GM19467 (cell line): ENCODE measurements at regions not wholly inside any gene's neighbourhood (a gene's known extent, or its start where the extent isn't known, plus 50 kb on each side); places are given as distances from the start of the nearest gene placed in this dataset.
"Not testable (repeated sequence)": the region's sequence is repeated elsewhere in the genome, so short reads cannot be mapped to it uniquely, and the experiment has no call there.

Source experiments
- ATAC-seq: cut with Tn5 transposase; IDR thresholded peaks from one replicate; pipeline ENCODE4 v1.9.1; 2021; ENCODE audit warnings: mild to moderate bottlenecking, moderate library complexity; ENCODE audit not compliant: unreplicated experiment

DNA sequence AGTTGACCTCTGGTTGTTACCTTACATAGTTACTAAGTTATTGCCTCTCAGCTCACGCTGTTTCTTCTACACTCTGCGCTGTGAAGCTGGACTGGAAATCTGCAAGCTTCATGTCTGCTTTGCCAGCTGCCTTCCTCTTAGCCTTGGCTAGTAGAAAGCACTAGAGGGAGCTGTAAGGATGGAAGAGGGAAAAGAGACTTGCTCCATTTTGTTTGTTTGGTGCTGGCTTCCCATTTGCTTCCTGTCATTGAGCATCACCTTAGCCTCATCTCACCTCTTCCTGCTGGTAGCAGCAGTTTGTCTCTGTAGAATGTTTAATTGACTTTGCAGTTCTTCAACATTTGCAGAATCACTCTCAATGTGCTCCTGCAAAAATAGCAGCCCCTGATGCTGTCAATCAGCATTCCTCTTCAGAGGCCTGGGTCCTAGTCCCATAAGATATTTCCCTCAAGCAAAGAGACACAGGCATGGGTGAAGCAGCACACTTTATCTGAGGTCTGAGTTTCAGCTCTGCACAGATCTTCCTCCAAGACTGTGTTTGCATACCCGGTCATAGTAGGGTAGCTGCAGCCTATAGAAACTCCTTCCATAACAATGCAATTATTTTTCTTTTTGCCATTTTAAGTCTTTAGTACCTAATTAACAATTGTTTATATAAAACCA is 302.2 kb upstream of the EPHA7 start:
- ATAC-seq = no peak

DNA sequence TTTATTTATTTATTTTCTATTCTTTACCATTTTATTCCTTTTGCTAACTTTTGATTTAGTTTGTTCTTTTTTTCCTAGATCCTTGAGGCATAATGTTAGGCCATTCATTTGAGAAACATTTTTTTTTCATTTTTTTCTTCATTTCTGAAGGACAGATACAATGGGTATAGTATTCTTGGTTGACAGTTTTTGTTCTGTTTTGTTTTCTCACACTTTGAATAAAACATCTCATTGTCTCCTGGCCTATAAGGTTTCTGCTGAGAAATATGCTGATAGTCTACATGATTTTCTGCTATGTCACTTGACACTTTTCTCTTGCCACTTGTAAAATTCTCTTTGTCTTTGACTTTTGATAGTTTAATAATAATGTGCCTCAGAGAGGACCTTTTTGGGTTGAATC is 294.6 kb upstream of the EPHA7 start:
- ATAC-seq = no peak

- ATAC-seq = no peak
These were observed 284.1 kb upstream of the EPHA7 start for GRCh38 chr6:93703431-93703830.

DNA sequence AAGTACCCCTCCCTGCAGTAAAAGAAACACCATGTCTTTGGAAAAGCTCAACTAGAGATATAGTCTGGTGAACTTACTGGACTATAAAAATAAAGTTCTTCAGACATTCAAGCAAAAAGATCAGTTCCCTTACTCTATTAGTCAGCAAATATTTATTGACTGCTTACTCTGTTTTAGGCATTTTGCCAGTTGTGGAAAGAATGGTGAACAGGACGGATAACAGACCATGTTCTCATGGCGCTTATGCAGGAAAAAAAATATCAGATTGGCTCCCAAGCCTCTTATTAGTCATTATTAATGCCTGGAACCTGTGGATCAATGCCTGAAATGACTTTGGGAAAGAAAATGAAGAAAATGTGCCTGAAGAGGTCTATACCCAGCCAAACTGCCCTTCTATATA is 282.2 kb upstream of the EPHA7 start:
- no peak for ATAC-seq

GRCh38 chr6:93685494-93685893 is 266.1 kb upstream of the EPHA7 start:
- no peak for ATAC-seq

- no peak for ATAC-seq
These were observed 265.0 kb upstream of the EPHA7 start for GRCh38 chr6:93684339-93684738.

GRCh38 chr6:93679836-93680235 is 260.5 kb upstream of the EPHA7 start:
- ATAC-seq = no peak

DNA sequence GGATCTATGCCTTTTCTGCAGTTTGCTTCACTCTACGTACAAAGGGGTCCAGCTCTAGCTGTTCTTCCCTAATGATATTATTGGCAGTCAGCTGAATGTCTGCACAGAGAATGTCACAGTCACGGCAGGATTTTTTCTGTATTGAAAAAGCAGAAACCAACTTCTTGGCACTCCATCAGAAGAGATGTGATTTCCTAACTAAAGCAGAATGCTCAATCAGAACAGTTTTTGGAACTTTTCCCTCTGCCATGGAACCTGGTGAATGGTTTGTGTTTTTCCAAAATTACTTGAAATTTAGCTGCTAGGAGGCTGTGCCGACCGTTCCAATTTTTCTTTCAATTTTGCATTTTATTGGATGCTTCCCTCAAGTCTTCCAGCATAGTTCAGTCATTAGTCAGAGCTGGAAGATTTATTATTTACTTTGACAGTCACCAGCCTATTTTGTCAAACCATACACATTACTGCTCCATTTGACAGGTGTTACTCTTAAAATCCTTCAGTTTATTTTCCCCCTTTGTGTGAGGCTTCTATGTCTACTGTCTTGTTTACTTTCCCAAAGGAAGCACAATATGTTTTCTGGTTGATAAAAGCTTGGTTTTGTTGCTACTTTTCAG is 259.6 kb upstream of the EPHA7 start:
- no peak for ATAC-seq

DNA sequence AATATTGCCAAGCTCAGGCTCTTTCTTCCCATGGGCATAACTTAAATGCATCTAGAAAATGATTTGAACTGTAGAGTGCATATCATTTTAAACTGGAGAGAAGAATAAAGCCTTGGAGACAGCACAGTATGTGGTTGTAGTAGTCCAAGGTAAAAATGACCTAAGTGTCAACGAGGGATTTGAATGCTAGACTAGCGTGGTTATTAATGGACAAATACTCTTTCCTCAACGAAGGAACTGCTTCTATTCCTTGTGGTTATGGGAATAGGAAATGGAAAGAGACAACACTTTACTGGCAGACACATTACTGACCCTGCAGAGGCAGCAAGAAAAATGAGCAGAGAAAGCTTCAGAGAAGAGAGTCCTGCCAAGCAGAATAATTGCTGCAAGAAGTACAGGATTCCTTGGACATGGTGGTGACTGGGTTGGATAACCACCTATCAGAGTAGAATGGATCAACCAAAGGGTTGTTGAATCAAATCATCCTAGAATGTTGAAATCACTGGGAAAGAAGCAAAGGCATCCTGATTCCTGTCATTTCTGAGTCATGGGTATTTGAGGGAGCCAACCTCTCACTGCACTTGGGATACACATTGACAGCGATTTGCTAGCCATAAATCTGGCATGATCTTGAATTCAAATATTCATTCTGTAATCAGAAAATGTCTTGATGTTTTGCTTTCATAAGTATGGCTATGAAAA is 258.1 kb upstream of the EPHA7 start:
- no peak for ATAC-seq

DNA sequence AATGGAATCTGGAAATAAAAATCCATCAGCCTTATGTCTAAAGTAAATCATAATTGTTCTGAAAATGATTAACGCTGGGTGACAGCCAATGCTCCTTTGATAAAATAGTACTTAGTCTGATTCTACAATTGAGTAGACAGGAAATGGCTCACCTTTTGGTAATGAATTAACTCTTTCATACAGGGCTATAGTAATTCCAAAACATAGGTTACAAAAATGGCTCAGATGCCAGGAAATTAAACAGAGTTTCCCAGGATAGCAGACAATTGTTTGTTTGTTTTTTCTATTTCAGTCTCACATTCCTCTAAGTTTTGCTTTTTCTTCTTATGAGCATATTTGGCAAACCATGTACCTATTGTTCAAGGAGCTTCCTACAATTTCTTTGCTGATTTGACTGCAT is 257.2 kb upstream of the EPHA7 start:
- ATAC-seq = no peak

GRCh38 chr6:93675856-93676417 is 256.6 kb upstream of the EPHA7 start:
- no peak for ATAC-seq

GRCh38 chr6:93663111-93663510 is 243.8 kb upstream of the EPHA7 start:
- ATAC-seq = no peak

- ATAC-seq = no peak
These were observed 235.2 kb upstream of the EPHA7 start for GRCh38 chr6:93654548-93654947.

DNA sequence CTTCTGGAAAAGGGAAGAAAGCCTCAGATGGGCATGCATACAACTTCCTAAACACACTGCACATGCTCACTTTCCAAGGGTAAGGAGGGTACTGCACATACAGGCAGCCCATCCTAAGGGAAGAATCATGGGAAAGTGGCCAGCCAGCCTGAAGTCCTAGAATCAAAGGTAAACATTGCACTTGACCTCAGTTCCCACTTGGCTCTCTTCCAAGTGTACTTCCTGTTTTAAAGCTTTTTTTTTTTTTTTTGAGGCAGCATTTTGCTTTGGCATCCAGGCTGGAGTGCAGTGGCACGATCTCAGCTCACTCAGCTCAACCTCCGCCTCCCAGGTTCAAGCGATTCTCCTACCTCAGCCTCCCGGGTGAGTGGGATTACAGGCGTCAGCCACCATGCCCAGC is 225.3 kb upstream of the EPHA7 start:
- no peak for ATAC-seq

- ATAC-seq = no peak
These were observed 219.8 kb upstream of the EPHA7 start for GRCh38 chr6:93639126-93639525.

DNA sequence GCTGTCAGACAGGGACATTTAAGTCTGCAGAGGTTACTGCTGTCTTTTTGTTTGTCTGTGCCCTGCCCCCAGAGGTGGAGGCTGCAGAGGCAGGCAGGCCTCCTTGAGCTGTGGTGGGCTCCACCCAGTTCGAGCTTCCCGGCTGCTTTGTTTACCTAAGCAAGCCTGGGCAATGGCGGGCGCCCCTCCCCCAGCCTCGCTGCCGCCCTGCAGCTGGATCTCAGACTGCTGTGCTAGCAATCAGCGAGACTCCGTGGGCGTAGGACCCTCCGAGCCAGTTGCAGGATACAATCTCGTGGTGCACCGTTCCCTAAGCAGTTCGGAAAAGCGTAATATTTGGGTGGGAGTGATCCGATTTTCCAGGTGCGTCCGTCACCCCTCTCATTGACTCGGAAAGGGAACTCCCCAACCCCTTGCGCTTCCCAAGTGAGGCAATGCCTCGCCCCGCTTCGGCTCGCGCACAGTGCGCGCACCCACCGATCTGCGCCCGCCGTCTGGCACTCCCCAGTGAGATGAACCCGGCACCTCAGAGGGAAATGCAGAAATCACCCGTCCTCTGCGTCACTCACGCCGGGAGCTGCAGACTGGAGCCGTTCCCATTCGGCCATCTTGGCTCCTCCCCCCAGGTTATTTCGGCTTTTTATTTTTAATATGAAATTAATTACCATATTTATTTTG is 217.8 kb upstream of the EPHA7 start:
- not testable (repeated sequence) for ATAC-seq

DNA sequence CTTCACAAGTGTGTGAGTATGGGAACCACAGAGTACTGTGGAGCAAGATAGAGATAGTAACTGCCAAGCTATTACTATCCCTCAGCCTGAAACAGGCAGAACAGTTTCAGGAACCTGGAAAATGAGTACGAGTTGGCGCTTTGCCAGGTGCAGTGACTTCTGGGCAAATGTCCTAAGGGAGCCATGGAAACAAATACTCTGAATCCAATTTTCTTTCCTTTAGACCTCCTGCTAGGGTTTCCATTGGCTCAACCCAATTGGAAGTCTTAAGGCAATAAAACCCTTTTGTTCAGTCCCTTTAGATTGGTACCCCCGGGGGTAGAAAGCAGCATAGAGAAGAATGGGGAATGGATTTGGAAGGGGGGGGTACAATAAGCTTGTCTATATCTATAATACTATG is 205.0 kb upstream of the EPHA7 start:
- no peak for ATAC-seq

DNA sequence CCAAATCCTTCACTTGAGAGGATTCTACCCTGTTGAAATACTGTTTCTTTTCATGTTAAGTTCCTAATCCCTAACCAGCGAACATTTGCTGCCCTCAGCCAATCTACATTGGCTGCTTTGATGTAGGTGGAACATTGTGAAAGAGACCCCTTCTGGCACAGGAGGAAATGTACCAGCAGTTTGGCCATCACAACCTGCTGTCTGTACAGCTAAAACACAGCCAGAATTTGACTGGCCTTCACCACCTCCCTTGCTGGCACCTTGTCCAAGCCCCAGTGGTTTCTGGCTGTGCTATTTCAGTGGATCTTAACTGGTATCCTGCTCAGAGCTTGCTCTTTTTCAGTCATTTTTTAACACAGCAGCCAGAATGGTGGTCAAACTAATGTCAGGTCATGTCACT is 202.1 kb upstream of the EPHA7 start:
- no peak for ATAC-seq

GRCh38 chr6:93604951-93605350 is 185.6 kb upstream of the EPHA7 start:
- ATAC-seq = no peak

GRCh38 chr6:93592417-93592816 is 173.1 kb upstream of the EPHA7 start:
- ATAC-seq = no peak

DNA sequence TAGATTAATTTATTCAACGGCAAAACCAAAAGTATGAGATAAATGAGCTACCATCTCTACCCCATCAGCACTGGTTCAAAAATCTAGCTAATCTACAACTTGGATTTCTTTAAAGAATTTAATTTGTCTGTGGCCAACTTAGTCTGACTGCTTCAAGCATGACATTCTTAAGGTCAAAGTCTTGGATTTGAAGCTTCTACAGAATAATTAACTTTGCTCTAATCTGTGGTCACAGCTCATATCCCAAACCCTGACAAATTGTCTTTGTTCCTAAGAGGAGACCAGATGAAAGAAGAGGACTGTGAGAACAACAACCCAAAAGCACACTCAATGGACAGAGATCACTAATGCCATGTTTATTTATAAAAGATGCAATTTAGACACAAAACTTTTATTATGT is 166.9 kb upstream of the EPHA7 start:
- ATAC-seq = no peak

- ATAC-seq = no peak
These were observed 164.9 kb upstream of the EPHA7 start for GRCh38 chr6:93584300-93584699.
